Astrocyte (in vitro differentiated cells and primary cell): ENCODE measurements at regions not wholly inside any gene's neighbourhood (a gene's known extent, or its start where the extent isn't known, plus 50 kb on each side); places are given as distances from the start of the nearest gene placed in this dataset.
A peak's percentile ranks its signal among the peaks of the same experiment; 100 is the strongest.

Experiments
- DNase-seq: peaks from one replicate; pipeline ENCODE4 v3.0.0-alpha.2; 2010; ENCODE audit warnings: low read depth
- FAIRE-seq: peaks from 2 replicates; lab custom pipeline; 2011; peaks lifted over from hg19 to GRCh38; lab: Jason Lieb, UNC
- H2AFZ ChIP-seq: 2 replicates; pipeline ENCODE4 v1.6.0; 2012; ENCODE audit warnings: low read depth, low read length, inconsistent platforms
- H3K27ac ChIP-seq: 2 replicates; pipeline ENCODE4 v1.5.1; 2011; ENCODE audit warnings: low read depth, low read length, inconsistent platforms
- H3K27me3 ChIP-seq: 2 replicates; pipeline ENCODE4 v1.6.0; 2011; ENCODE audit warnings: low read length, inconsistent platforms; ENCODE audit not compliant: insufficient read depth
- H3K36me3 ChIP-seq: 2 replicates; pipeline ENCODE4 v1.5.1; 2011; ENCODE audit warnings: low read length, inconsistent platforms; ENCODE audit not compliant: insufficient read depth
- H3K4me1 ChIP-seq: 2 replicates; pipeline ENCODE4 v1.5.1; 2011; ENCODE audit warnings: low read length, inconsistent platforms; ENCODE audit not compliant: insufficient read depth
- H3K4me2 ChIP-seq: 2 replicates; pipeline ENCODE4 v1.6.0; 2012; ENCODE audit warnings: low read length, inconsistent platforms
- H3K4me3 ChIP-seq: 2 replicates; pipeline ENCODE4 v1.5.1; 2011; ENCODE audit warnings: low read depth, mild to moderate bottlenecking, low read length, inconsistent platforms; ENCODE audit not compliant: insufficient read depth
- H3K79me2 ChIP-seq: 2 replicates; pipeline ENCODE4 v1.6.0; 2012; ENCODE audit warnings: mild to moderate bottlenecking, low read length, inconsistent platforms; ENCODE audit not compliant: insufficient read depth
- H3K9ac ChIP-seq: 2 replicates; pipeline ENCODE4 v1.6.0; 2012; ENCODE audit warnings: mild to moderate bottlenecking, low read length, inconsistent platforms
- H3K9me3 ChIP-seq: 2 replicates; pipeline ENCODE4 v1.5.1; 2012; ENCODE audit warnings: low read depth, mild to moderate bottlenecking, low read length, inconsistent platforms; ENCODE audit not compliant: insufficient read depth
- H4K20me1 ChIP-seq: 2 replicates; pipeline ENCODE4 v1.6.0; 2012; ENCODE audit warnings: low read length, inconsistent platforms; ENCODE audit not compliant: insufficient read depth
- H3K27ac Mint-ChIP-seq: one replicate; pipeline ENCODE4 v1.8.0; 2021; ENCODE audit warnings: mild to moderate bottlenecking, mixed read lengths; ENCODE audit not compliant: unreplicated experiment
- H3K27me3 Mint-ChIP-seq: one replicate; pipeline ENCODE4 v1.8.0; 2021; ENCODE audit warnings: low read depth, mixed read lengths; ENCODE audit not compliant: unreplicated experiment
- H3K36me3 Mint-ChIP-seq: one replicate; pipeline ENCODE4 v1.8.0; 2021; ENCODE audit warnings: low read depth, mixed read lengths; ENCODE audit not compliant: unreplicated experiment
- H3K4me1 Mint-ChIP-seq: one replicate; pipeline ENCODE4 v1.8.0; 2021; ENCODE audit warnings: low read depth, mixed read lengths; ENCODE audit not compliant: unreplicated experiment
- H3K4me3 Mint-ChIP-seq: one replicate; pipeline ENCODE4 v1.8.0; 2021; ENCODE audit warnings: mild to moderate bottlenecking, moderate library complexity, mixed read lengths; ENCODE audit not compliant: unreplicated experiment
- H3K9me3 Mint-ChIP-seq: one replicate; pipeline ENCODE4 v1.8.0; 2021; ENCODE audit warnings: mild to moderate bottlenecking, mixed read lengths; ENCODE audit not compliant: unreplicated experiment
- EZH2 ChIP-seq: IDR thresholded peaks from 2 replicates; pipeline ENCODE4 v1.6.1; 2012; ENCODE audit warnings: mild to moderate bottlenecking, low read length, inconsistent platforms; ENCODE audit not compliant: insufficient read depth
- TF ChIP-seq, protein P1 (sequence below): IDR thresholded peaks from 2 replicates; pipeline ENCODE4 v1.5.1; 2011; ENCODE audit warnings: low read depth, mild to moderate bottlenecking, inconsistent platforms, low read length, moderate library complexity; ENCODE audit not compliant: insufficient read depth

DNA sequence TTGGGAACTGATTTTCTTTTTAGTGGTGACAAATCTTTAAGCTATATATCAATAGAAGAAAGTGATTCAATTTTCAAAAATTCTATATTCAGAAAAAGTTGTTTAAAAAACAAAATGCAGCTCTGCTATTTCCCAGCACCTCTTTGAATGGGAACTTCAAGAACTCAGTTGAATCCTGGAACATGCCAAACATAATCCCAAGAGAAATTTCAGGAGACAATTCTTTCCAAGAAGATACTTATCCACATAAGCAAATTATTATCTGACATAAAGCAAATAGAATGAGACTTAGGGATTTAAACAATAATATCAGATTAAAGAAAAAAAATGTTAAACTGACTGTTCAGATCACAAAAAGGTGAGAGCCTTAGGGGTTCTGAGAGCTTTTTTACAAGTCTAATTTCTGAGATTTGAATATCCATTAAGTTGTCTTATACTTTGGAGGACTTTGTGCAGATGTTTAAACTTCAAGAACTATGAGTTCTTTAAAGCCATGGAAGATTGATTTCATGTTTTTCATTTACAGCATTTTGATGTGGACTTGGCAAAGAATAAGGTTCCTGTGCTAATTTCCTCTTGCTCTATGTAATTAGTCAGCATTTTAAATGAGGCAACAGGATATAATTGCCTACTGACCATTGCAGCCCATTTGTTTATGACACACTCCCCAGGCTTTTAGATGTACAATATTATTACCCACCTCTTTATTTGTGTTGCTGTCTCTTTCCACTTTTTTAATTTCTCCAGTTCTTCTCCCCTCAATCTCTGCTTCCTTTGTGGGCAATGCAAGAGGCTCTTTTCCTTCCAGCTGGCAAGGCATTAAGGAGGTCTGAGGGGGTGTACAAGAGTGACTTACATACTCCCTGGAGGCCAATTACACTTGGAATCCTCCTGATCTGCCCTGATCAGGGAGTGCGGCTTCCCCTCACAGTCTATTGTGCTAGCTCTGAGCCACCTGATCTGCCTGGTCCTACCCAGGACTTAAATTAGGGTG lies 419.1 kb downstream of the NR2F1-AS1 start:
- no peaks in the 10 kb centered on the region for H3K9me3 ChIP-seq
- H3K4me3 ChIP-seq, result peak overlapping the region; percentile 13
- peaks cover 37% of the 10 kb centered on the region for H3K4me1 ChIP-seq
- H2AFZ ChIP-seq, result peak overlapping the region; percentile 53
- Mint-ChIP-seq H3K27ac (peak overlapping the region; percentile 98), H3K4me1 (peaks cover 34% of the 10 kb centered on the region), H3K9me3 (peaks cover 3% of the 10 kb centered on the region), H3K36me3 (no peaks in the 10 kb centered on the region), H3K4me3 (peak overlapping the region; percentile 31), H3K27me3 (no peaks in the 10 kb centered on the region)
- H4K20me1 ChIP-seq, result no peaks in the 10 kb centered on the region
- no peaks in the 10 kb centered on the region for H3K79me2 ChIP-seq
- no peak for TF ChIP-seq EZH2
- TF ChIP-seq, protein P1, sequence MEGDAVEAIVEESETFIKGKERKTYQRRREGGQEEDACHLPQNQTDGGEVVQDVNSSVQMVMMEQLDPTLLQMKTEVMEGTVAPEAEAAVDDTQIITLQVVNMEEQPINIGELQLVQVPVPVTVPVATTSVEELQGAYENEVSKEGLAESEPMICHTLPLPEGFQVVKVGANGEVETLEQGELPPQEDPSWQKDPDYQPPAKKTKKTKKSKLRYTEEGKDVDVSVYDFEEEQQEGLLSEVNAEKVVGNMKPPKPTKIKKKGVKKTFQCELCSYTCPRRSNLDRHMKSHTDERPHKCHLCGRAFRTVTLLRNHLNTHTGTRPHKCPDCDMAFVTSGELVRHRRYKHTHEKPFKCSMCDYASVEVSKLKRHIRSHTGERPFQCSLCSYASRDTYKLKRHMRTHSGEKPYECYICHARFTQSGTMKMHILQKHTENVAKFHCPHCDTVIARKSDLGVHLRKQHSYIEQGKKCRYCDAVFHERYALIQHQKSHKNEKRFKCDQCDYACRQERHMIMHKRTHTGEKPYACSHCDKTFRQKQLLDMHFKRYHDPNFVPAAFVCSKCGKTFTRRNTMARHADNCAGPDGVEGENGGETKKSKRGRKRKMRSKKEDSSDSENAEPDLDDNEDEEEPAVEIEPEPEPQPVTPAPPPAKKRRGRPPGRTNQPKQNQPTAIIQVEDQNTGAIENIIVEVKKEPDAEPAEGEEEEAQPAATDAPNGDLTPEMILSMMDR, result no peak
- H3K27ac ChIP-seq, result peak overlapping the region; percentile 95
- peak overlapping the region; percentile 78 for H3K9ac ChIP-seq
- DNase-seq, result peak; percentile 73
- peak overlapping the region; percentile 78 for H3K4me2 ChIP-seq
- FAIRE-seq, result peak; percentile 50
- no peaks in the 10 kb centered on the region for H3K36me3 ChIP-seq
- no peaks in the 10 kb centered on the region for H3K27me3 ChIP-seq

DNA sequence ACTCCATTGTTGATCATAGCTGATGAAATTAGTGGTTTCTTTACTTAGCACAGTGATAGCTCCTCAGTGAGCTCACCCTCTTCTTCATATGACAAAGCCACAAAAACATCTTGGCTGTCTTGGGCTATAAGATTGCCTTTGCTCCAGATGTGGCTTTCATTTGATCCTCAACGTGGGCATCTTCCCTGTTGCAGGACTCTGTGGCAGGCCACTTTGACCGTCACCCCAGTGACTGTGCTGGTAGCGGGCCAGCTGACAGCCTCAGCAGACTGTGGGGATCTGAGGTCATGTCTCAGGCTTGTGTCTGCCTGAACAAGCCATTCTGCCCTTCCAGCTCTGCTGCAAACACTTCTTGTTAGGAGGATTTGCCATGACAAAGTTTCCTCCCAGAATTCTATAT lies 422.2 kb downstream of the NR2F1-AS1 start:
- Histone ChIP-seq H3K27ac (no peak overlapping the region), H3K9me3 (no peaks in the 10 kb centered on the region), H3K9ac (no peak overlapping the region), H3K4me3 (no peak overlapping the region), H4K20me1 (no peaks in the 10 kb centered on the region), H2AFZ (peak overlapping the region; percentile 35), H3K79me2 (no peaks in the 10 kb centered on the region), H3K4me2 (no peak overlapping the region), H3K4me1 (peaks cover 28% of the 10 kb centered on the region), H3K27me3 (no peaks in the 10 kb centered on the region), H3K36me3 (no peaks in the 10 kb centered on the region)
- no peak for TF ChIP-seq EZH2
- peak; percentile 51 for DNase-seq
- H3K27ac Mint-ChIP-seq, result peak overlapping the region; percentile 82
- no peaks in the 10 kb centered on the region for H3K36me3 Mint-ChIP-seq
- H3K4me1 Mint-ChIP-seq, result peaks cover 35% of the 10 kb centered on the region
- H3K27me3 Mint-ChIP-seq, result no peaks in the 10 kb centered on the region
- FAIRE-seq, result no peak
- no peaks in the 10 kb centered on the region for H3K9me3 Mint-ChIP-seq
- H3K4me3 Mint-ChIP-seq, result no peak overlapping the region

DNA sequence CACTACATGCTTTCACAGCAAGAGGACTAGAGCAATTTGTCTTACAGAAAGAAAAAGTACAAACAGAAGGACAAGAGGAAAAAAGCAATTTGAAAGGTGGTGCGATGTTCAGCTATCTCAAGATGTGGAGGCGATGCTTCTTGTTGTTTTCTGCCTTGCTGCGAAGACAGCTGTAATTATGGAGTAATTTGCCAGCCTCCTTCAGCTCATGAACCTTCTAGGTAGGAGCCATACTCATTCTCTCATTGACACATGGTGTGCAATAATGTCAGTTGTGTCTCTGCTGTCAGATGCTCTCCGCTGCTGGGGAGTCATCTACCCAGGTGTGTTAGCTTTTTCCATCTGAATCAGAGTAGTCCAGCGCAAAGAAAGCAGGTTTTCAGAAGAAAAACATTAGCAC lies 424.5 kb downstream of the NR2F1-AS1 start:
- Mint-ChIP-seq H3K4me3 (no peak overlapping the region), H3K27ac (no peak overlapping the region), H3K9me3 (no peaks in the 10 kb centered on the region), H3K36me3 (no peaks in the 10 kb centered on the region), H3K4me1 (peaks cover 18% of the 10 kb centered on the region), H3K27me3 (no peaks in the 10 kb centered on the region)
- Histone ChIP-seq H3K4me1 (peaks cover 11% of the 10 kb centered on the region), H3K4me2 (no peak overlapping the region), H3K27ac (no peak overlapping the region), H2AFZ (no peak overlapping the region), H3K27me3 (no peaks in the 10 kb centered on the region), H3K4me3 (no peak overlapping the region), H3K79me2 (no peaks in the 10 kb centered on the region), H3K36me3 (no peaks in the 10 kb centered on the region), H4K20me1 (no peaks in the 10 kb centered on the region), H3K9me3 (no peaks in the 10 kb centered on the region), H3K9ac (no peak overlapping the region)
- DNase-seq, result no peak
- no peak for FAIRE-seq
- no peak for TF ChIP-seq EZH2
